Spleen (tissue), 7 donors: ENCODE measurements at regions not wholly inside any gene's neighbourhood (a gene's known extent, or its start where the extent isn't known, plus 50 kb on each side); places are given as distances from the start of the nearest gene placed in this dataset.

Source experiments
- POLR2A ChIP-seq, 3 donors: fragments of 450-650 bp; IDR thresholded peaks; one replicate each; pipeline ENCODE4 v1.5.1; 2017; ENCODE audit warnings: antibody characterized with exemption in 3 of 3, mild to moderate bottlenecking in 1 of 3
- POLR2AphosphoS5 ChIP-seq, 3 donors: sonication (generic); formaldehyde crosslinking; IDR thresholded peaks; one replicate each; pipeline ENCODE4 v1.5.1; 2017; ENCODE audit warnings: antibody characterized with exemption in 3 of 3
- TF ChIP-seq, protein P1 (sequence below), 11 experiments: fragments of 200-600 bp in 7 of 11; fragments of 450-650 bp in 4 of 11; sonication (generic) in 4 of 11; IDR thresholded peaks in 8 of 11; conservative IDR thresholded peaks in 3 of 11; 1 replicate in 7 of 11; 2 replicates in 4 of 11; pipeline versions ENCODE4 v1.4.0 to v1.8.0; 2016 to 2021; ENCODE audit warnings: antibody characterized with exemption in 11 of 11, inconsistent platforms in 4 of 11, mild to moderate bottlenecking in 1 of 11
- donor health status: DM: no; HTN: no; CAD: no; lungs with moderate emphysema.
- donor health status: DM: no; HTN: no; CAD: no.
- donor health status: DM: no; HTN: no; CAD: no.

DNA sequence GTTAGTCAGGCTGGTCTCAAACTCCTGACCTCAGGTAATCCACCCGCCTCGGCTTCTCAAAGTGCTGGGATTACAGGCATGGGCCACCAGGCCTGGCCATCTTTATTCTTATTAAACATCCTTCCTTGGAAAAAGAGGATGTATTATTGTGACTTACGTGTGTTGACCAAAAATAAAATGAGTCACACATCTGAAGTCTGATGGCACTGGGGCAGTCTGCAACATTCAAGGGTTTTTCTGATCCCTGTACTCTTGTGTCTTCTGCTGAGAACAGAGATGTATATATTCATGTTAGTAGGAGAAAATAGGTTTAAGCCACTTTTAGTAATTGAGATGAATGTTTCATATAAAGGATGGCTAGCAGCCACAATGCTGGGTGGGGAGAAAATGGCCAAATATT, 129.9 kb upstream of the RIPOR2 start:
- TF ChIP-seq, protein P1, sequence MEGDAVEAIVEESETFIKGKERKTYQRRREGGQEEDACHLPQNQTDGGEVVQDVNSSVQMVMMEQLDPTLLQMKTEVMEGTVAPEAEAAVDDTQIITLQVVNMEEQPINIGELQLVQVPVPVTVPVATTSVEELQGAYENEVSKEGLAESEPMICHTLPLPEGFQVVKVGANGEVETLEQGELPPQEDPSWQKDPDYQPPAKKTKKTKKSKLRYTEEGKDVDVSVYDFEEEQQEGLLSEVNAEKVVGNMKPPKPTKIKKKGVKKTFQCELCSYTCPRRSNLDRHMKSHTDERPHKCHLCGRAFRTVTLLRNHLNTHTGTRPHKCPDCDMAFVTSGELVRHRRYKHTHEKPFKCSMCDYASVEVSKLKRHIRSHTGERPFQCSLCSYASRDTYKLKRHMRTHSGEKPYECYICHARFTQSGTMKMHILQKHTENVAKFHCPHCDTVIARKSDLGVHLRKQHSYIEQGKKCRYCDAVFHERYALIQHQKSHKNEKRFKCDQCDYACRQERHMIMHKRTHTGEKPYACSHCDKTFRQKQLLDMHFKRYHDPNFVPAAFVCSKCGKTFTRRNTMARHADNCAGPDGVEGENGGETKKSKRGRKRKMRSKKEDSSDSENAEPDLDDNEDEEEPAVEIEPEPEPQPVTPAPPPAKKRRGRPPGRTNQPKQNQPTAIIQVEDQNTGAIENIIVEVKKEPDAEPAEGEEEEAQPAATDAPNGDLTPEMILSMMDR (IDR thresholded peaks at IDR 0.05 in 8 of 11, conservative IDR thresholded peaks at IDR 0.05 in 3 of 11): no peak
- TF ChIP-seq POLR2AphosphoS5 (IDR thresholded peaks at IDR 0.05) (no peak), POLR2A (IDR thresholded peaks at IDR 0.05) (no peak)
